ENCODE measurements at regions not wholly inside any gene's neighbourhood (a gene's known extent, or its start where the extent isn't known, plus 50 kb on each side); places are given as distances from the start of the nearest gene placed in this dataset.

DNA sequence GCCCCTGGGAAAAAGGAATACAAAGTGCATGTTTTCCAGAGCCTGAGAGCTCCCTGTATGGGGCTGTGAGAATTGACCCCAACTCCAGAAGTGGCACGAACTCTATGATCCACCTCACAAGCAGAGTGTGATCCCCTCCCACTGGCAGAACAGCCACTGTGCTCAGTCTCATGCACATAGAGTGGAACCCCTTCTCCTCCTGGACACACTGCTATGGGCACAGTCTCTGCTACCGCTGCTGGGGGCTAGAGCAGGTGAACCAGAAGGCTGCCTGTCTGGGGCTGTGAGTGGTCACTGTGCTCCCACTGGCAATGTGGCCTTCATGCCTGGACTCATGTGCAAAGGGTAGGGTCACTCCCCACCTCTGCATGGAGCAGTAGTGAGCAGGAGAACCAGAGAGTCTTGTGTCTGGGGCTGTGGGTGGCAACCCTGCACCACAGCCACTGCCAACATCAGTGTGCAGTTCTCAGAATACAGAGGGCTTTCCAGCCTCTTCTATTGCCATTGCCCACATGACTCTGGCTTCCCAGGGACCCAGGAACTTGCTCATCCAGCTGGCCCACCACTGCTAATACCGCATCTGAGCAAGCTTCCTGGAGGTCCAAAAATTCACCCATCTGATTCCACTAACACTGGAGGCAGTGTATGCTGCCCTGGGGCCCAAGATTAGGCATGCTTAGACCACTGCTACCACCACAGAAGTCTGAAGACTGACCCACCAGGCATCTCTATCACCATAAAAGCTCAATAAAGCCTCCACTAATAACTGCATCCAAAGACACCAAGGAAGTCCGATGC, 343.7 kb upstream of the SOX14 start:
- TF ChIP-seq, protein P1, sequence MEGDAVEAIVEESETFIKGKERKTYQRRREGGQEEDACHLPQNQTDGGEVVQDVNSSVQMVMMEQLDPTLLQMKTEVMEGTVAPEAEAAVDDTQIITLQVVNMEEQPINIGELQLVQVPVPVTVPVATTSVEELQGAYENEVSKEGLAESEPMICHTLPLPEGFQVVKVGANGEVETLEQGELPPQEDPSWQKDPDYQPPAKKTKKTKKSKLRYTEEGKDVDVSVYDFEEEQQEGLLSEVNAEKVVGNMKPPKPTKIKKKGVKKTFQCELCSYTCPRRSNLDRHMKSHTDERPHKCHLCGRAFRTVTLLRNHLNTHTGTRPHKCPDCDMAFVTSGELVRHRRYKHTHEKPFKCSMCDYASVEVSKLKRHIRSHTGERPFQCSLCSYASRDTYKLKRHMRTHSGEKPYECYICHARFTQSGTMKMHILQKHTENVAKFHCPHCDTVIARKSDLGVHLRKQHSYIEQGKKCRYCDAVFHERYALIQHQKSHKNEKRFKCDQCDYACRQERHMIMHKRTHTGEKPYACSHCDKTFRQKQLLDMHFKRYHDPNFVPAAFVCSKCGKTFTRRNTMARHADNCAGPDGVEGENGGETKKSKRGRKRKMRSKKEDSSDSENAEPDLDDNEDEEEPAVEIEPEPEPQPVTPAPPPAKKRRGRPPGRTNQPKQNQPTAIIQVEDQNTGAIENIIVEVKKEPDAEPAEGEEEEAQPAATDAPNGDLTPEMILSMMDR (IDR thresholded peaks at IDR 0.05; ENCODE audit: low read depth, low read length) = no peak
- Histone ChIP-seq H3K4me3 (ENCODE audit: low read depth, low read length) (no peak overlapping the region), H3K36me3 (no peaks in the 10 kb centered on the region), H3K9me3 (ENCODE audit: severe bottlenecking) (peaks cover 2% of the 10 kb centered on the region), H3K27ac (no peak overlapping the region), H3K27me3 (ENCODE audit: insufficient read depth, low read depth, severe bottlenecking) (no peaks in the 10 kb centered on the region)
- no peak for DNase-seq

DNA sequence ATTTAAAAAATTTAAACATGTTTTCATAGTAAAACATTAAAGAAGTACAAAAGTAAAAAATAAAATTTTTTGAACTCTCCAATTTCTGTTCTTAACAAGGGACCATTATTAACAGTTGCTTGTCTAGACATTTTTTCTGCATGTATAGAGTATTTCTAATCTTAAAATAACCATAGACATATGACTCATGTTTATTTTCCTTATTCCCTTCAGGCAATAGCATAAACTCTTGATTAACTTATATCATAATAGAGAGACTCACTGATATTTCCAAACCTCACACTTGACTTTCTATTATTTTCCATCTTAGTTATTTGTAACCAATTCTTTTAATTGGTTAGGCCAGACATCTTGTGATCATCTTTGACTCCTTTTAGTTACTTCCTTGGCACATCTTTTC, 325.6 kb upstream of the SOX14 start:
- Histone ChIP-seq H3K4me3 (ENCODE audit: low read depth, low read length) (no peak overlapping the region), H3K27ac (no peak overlapping the region), H3K27me3 (ENCODE audit: insufficient read depth, low read depth, severe bottlenecking) (no peaks in the 10 kb centered on the region), H3K9me3 (ENCODE audit: severe bottlenecking) (no peaks in the 10 kb centered on the region), H3K36me3 (no peaks in the 10 kb centered on the region)
- DNase-seq = no peak
- TF ChIP-seq, protein P1 (IDR thresholded peaks at IDR 0.05; ENCODE audit: low read depth, low read length) = no peak

DNA sequence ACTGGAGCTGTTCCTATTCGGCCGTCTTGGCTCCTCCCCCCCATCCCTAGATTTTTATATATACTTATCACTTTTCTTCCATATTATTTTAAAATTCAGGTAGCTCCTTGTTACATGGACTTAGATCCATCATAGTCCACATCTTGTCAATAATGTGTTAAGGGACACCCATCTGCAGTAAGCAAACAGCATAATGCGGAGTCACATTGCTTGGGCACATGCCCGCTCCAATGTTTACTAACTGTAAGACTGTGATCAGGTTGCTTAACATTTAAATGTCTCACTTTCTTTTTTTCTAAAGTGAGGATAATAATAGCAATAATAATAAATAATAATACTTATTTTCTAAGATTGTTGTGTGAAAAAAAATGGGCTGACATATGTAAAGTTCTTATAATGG, 303.2 kb upstream of the SOX14 start:
- TF ChIP-seq, protein P1 (IDR thresholded peaks at IDR 0.05; ENCODE audit: low read depth, low read length) = no peak
- H3K27me3 ChIP-seq (ENCODE audit: insufficient read depth, low read depth, severe bottlenecking) = no peaks in the 10 kb centered on the region
- H3K4me3 ChIP-seq (ENCODE audit: low read depth, low read length) = no peak overlapping the region
- no peak for DNase-seq
- peaks cover 2% of the 10 kb centered on the region for H3K9me3 ChIP-seq (ENCODE audit: severe bottlenecking)
- H3K27ac ChIP-seq = no peak overlapping the region
- H3K36me3 ChIP-seq = no peaks in the 10 kb centered on the region

GRCh38 chr3:137463131-137463530, 301.0 kb upstream of the SOX14 start:
- TF ChIP-seq, protein P1 (IDR thresholded peaks at IDR 0.05; ENCODE audit: low read depth, low read length) = no peak
- H3K9me3 ChIP-seq (ENCODE audit: severe bottlenecking) = peaks cover 2% of the 10 kb centered on the region
- H3K36me3 ChIP-seq = no peaks in the 10 kb centered on the region
- H3K4me3 ChIP-seq (ENCODE audit: low read depth, low read length) = no peak overlapping the region
- H3K27me3 ChIP-seq (ENCODE audit: insufficient read depth, low read depth, severe bottlenecking) = no peaks in the 10 kb centered on the region
- no peak overlapping the region for H3K27ac ChIP-seq
- no peak for DNase-seq

DNA sequence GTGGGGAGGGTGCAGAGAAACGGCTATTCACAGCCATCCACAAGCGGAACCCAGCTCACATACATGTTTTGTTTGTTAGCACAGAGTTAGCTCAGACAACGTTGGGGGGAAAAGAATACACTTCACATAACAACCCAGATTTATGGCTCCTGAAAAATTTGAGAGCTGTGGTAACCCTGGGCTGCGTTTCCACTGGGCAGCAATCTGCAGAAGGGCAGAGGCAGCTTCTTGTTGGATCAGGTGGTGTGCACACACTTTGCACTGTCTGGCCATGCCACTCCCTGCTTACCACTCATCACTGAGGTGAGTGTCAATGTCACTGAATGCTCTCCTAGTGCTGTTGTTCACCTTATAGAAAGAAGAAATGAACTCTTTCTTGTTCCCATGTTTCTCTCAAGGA, 299.8 kb upstream of the SOX14 start:
- no peaks in the 10 kb centered on the region for H3K36me3 ChIP-seq
- H3K9me3 ChIP-seq (ENCODE audit: severe bottlenecking) = peaks cover 2% of the 10 kb centered on the region
- DNase-seq = no peak
- H3K27me3 ChIP-seq (ENCODE audit: insufficient read depth, low read depth, severe bottlenecking) = no peaks in the 10 kb centered on the region
- no peak overlapping the region for H3K27ac ChIP-seq
- TF ChIP-seq, protein P1 (IDR thresholded peaks at IDR 0.05; ENCODE audit: low read depth, low read length) = no peak
- no peak overlapping the region for H3K4me3 ChIP-seq (ENCODE audit: low read depth, low read length)

GRCh38 chr3:137468446-137468845, 295.7 kb upstream of the SOX14 start:
- Histone ChIP-seq H3K4me3 (ENCODE audit: low read depth, low read length) (no peak overlapping the region), H3K27me3 (ENCODE audit: insufficient read depth, low read depth, severe bottlenecking) (no peaks in the 10 kb centered on the region), H3K36me3 (no peaks in the 10 kb centered on the region), H3K9me3 (ENCODE audit: severe bottlenecking) (peaks cover 2% of the 10 kb centered on the region), H3K27ac (no peak overlapping the region)
- TF ChIP-seq, protein P1 (IDR thresholded peaks at IDR 0.05; ENCODE audit: low read depth, low read length) = no peak
- DNase-seq = no peak
